ENCODE measurements at regions not wholly inside any gene's neighbourhood (a gene's known extent, or its start where the extent isn't known, plus 50 kb on each side); places are given as distances from the start of the nearest gene placed in this dataset.

DNA sequence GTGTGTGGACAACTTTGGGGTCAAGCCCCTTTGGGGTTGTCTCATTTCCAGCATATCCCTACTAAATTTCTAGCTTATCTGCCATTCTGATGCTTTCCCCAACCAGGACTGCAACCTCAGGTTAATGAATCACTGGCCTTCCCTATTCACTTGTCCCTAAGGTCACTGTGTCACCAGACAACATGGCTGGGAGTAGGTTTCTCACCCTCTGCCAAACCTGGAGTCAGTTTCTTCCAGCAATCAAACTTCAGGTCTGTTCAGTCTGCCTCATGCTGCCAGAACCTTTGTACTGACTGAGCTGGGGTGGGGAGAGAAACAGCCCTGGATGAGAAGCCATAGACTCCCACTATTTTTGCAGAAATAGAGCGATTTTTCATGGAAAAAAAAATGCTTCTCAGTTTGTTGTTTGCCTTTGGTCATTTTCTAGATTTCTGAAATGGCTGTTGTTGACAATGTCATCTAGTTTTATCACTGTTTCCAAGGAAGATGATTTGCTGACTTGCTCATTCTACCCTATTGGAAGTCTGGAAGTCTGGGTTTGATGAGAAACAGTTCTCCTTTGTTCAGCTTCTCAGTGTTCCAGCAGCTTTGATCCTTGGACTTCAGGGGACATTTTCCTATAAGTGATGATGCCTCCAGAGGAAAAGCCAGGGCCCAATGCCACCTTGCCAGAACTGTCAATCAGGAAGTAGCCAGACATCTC, 74.8 kb upstream of the IL12A start:
- H3K4me1 ChIP-seq (ENCODE audit: control insufficient read depth, insufficient read depth, low read length): no peaks in the 10 kb centered on the region
- intact Hi-C loops (cut with micrococcal nuclease): no loop called here
- H3K27me3 Mint-ChIP-seq (ENCODE audit: low read depth in 2 of 2): no peaks in the 10 kb centered on the region

DNA sequence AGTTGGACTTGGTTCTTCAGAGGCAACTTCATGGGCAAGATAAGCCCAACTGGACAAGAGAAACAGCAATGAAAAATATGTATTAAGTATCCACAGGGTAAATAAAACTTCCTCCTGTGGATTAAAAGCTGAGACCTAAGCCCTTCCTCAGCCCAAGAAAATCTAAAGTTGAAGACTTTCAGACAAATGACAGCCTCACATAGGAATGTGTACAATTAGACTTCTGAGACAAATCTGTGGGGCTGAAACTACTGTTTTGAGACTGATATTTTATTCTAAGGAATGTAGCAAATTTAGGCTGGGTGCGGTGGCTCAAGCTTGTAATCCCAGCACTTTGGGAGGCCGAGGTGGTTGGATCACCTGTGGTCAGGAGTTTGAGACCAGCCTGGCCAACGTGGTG, 74.2 kb upstream of the IL12A start:
- H3K27me3 Mint-ChIP-seq (ENCODE audit: low read depth in 2 of 2): no peaks in the 10 kb centered on the region

More for the DNA sequence above, 74.8 kb upstream of the IL12A start:
- Histone ChIP-seq H3K4me3 (ENCODE audit: low read length) (no peak overlapping the region), H3K9me3 (ENCODE audit: control insufficient read depth, insufficient read depth, low read length) (no peaks in the 10 kb centered on the region), H3K36me3 (ENCODE audit: control insufficient read depth, insufficient read depth, low read length) (no peaks in the 10 kb centered on the region), H3K27ac (ENCODE audit: low read length) (no peak overlapping the region), H3K27me3 (ENCODE audit: control insufficient read depth, insufficient read depth, low read length) (no peaks in the 10 kb centered on the region)
- no peak for ATAC-seq
- no peak overlapping the region for H3K27ac Mint-ChIP-seq
- WGBS (ENCODE audit: insufficient coverage): 54% methylated on average over 1 of the region's 1 CpG
- no peak for DNase-seq
- H3K36me3 Mint-ChIP-seq: no peaks in the 10 kb centered on the region
- no peak overlapping the region for H3K4me3 Mint-ChIP-seq
- H3K4me1 Mint-ChIP-seq: peaks cover 14 to 15% of the 10 kb centered on the region in 2 donors
- TF ChIP-seq, protein P1, sequence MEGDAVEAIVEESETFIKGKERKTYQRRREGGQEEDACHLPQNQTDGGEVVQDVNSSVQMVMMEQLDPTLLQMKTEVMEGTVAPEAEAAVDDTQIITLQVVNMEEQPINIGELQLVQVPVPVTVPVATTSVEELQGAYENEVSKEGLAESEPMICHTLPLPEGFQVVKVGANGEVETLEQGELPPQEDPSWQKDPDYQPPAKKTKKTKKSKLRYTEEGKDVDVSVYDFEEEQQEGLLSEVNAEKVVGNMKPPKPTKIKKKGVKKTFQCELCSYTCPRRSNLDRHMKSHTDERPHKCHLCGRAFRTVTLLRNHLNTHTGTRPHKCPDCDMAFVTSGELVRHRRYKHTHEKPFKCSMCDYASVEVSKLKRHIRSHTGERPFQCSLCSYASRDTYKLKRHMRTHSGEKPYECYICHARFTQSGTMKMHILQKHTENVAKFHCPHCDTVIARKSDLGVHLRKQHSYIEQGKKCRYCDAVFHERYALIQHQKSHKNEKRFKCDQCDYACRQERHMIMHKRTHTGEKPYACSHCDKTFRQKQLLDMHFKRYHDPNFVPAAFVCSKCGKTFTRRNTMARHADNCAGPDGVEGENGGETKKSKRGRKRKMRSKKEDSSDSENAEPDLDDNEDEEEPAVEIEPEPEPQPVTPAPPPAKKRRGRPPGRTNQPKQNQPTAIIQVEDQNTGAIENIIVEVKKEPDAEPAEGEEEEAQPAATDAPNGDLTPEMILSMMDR (IDR thresholded peaks at IDR 0.05): no peak
- H3K9me3 Mint-ChIP-seq: no peaks in the 10 kb centered on the region

DNA sequence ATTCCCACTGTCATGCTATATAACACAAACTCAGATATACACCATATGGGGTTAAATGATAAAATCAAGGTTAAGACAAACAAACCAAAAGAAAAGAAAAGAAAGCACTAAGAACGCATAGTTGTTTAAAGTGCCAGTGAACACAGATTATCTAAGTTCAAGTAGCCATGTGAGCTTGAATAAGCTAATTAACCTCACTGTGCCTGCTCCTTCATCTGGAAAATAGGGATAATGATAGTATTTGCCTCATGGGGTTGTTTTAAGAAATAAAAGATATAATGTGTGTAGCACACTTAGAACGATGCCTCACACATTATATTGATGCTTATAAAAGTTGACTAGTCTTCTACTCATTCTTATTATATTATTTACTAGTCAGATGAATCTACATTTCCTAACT, 72.6 kb upstream of the IL12A start:
- H3K36me3 ChIP-seq (ENCODE audit: control insufficient read depth, insufficient read depth, low read length): no peaks in the 10 kb centered on the region
- H3K27ac ChIP-seq (ENCODE audit: low read length): no peak overlapping the region
- 100% methylated on average over 1 of the region's 2 CpGs for WGBS (ENCODE audit: insufficient coverage)
- TF ChIP-seq, protein P1 (IDR thresholded peaks at IDR 0.05): no peak
- H3K27me3 ChIP-seq (ENCODE audit: control insufficient read depth, insufficient read depth, low read length): no peaks in the 10 kb centered on the region
- intact Hi-C loops (cut with micrococcal nuclease): no loop called here
- H3K4me3 Mint-ChIP-seq: no peak overlapping the region
- H3K27me3 Mint-ChIP-seq (ENCODE audit: low read depth in 2 of 2): peaks cover 0 to 8% of the 10 kb centered on the region in 2 donors
- H3K27ac Mint-ChIP-seq: no peak overlapping the region
- no peaks in the 10 kb centered on the region for H3K4me1 ChIP-seq (ENCODE audit: control insufficient read depth, insufficient read depth, low read length)
- no peaks in the 10 kb centered on the region for H3K36me3 Mint-ChIP-seq
- H3K4me3 ChIP-seq (ENCODE audit: low read length): no peak overlapping the region
- peaks cover 0 to 2% of the 10 kb centered on the region in 2 donors for H3K9me3 Mint-ChIP-seq
- ATAC-seq: no peak
- H3K9me3 ChIP-seq (ENCODE audit: control insufficient read depth, insufficient read depth, low read length): no peaks in the 10 kb centered on the region
- H3K4me1 Mint-ChIP-seq: peaks cover 9 to 11% of the 10 kb centered on the region in 2 donors
- no peak for DNase-seq

More for the DNA sequence above, 74.2 kb upstream of the IL12A start:
- Histone ChIP-seq H3K27ac (ENCODE audit: low read length) (no peak overlapping the region), H3K9me3 (ENCODE audit: control insufficient read depth, insufficient read depth, low read length) (no peaks in the 10 kb centered on the region), H3K4me1 (ENCODE audit: control insufficient read depth, insufficient read depth, low read length) (no peaks in the 10 kb centered on the region), H3K27me3 (ENCODE audit: control insufficient read depth, insufficient read depth, low read length) (no peaks in the 10 kb centered on the region), H3K4me3 (ENCODE audit: low read length) (no peak overlapping the region), H3K36me3 (ENCODE audit: control insufficient read depth, insufficient read depth, low read length) (no peaks in the 10 kb centered on the region)
- Mint-ChIP-seq H3K4me1 (peaks cover 14 to 15% of the 10 kb centered on the region in 2 donors), H3K27ac (no peak overlapping the region), H3K9me3 (no peaks in the 10 kb centered on the region), H3K36me3 (no peaks in the 10 kb centered on the region), H3K4me3 (no peak overlapping the region)
- TF ChIP-seq, protein P1 (IDR thresholded peaks at IDR 0.05): no peak
- 88% methylated on average over 3 of the region's 3 CpGs for WGBS (ENCODE audit: insufficient coverage)
- no peak for ATAC-seq
- intact Hi-C loops (cut with micrococcal nuclease): no loop called here
- DNase-seq: no peak

DNA sequence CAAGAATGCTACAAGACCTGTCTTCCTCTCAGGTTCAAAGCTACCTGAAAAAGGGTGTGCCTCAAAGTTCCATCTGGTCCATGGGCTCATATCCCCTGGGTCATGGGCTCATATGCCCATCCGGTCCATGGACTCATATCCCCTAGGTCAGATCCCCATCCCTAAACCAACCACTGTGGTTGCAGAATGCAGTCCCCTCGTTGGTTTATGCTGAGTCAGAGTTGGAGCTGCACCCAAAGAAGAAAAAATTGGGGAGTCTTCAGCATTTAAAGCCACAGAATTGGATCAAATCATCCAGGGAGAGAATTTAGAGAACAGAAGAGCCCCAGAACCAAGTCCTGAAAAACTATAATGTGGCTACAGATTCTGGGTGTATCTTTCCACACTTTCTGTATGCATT, 71.5 kb upstream of the IL12A start:
- H3K27me3 Mint-ChIP-seq (ENCODE audit: low read depth in 2 of 2): peaks cover 0 to 8% of the 10 kb centered on the region in 2 donors
- H3K4me3 ChIP-seq (ENCODE audit: low read length): no peak overlapping the region
- WGBS (ENCODE audit: insufficient coverage): 48% methylated on average over 2 of the region's 2 CpGs
- peaks cover 0 to under 1% of the 10 kb centered on the region in 2 donors for H3K4me1 Mint-ChIP-seq
- H3K27ac Mint-ChIP-seq: no peak overlapping the region
- H3K9me3 Mint-ChIP-seq: peaks cover 0 to 2% of the 10 kb centered on the region in 2 donors
- H3K4me1 ChIP-seq (ENCODE audit: control insufficient read depth, insufficient read depth, low read length): no peaks in the 10 kb centered on the region
- H3K27me3 ChIP-seq (ENCODE audit: control insufficient read depth, insufficient read depth, low read length): no peaks in the 10 kb centered on the region
- H3K9me3 ChIP-seq (ENCODE audit: control insufficient read depth, insufficient read depth, low read length): no peaks in the 10 kb centered on the region
- no peak overlapping the region for H3K27ac ChIP-seq (ENCODE audit: low read length)
- H3K36me3 ChIP-seq (ENCODE audit: control insufficient read depth, insufficient read depth, low read length): no peaks in the 10 kb centered on the region
- intact Hi-C loops (cut with micrococcal nuclease): no loop called here
- no peaks in the 10 kb centered on the region for H3K36me3 Mint-ChIP-seq
- ATAC-seq: no peak
- H3K4me3 Mint-ChIP-seq: no peak overlapping the region
- DNase-seq: no peak
- TF ChIP-seq, protein P1 (IDR thresholded peaks at IDR 0.05): no peak

Data from natural killer cell (primary cell).